ENCODE measurements at regions not wholly inside any gene's neighbourhood (a gene's known extent, or its start where the extent isn't known, plus 50 kb on each side); places are given as distances from the start of the nearest gene placed in this dataset.
A peak's percentile ranks its signal among the peaks of the same experiment; 100 is the strongest.

GRCh38 chr3:24944805-24945520 is 450.3 kb upstream of the THRB start:
- DNase-seq: no peak

- DNase-seq: no peak
Measured at GRCh38 chr3:24945563-24945962, 450.9 kb upstream of the THRB start.

- DNase-seq: no peak
Measured at GRCh38 chr3:24947103-24947502, 452.5 kb upstream of the THRB start.

- no peak for DNase-seq
Measured at GRCh38 chr3:24951180-24951579, 456.5 kb upstream of the THRB start.

- DNase-seq: no peak
Measured at GRCh38 chr3:24952388-24952787, 457.7 kb upstream of the THRB start.

GRCh38 chr3:24953060-24953771 is 458.6 kb upstream of the THRB start:
- no peak for DNase-seq

GRCh38 chr3:24956613-24957012 is 462.0 kb upstream of the THRB start:
- no peak for DNase-seq

GRCh38 chr3:24958271-24958670 is 463.6 kb upstream of the THRB start:
- DNase-seq: no peak

- DNase-seq: no peak
Measured at GRCh38 chr3:24958910-24959447, 464.3 kb upstream of the THRB start.

- peak; percentile 7 for DNase-seq
Measured at GRCh38 chr3:24963762-24964625, 464.1 kb upstream of the RARB start.

- no peak for DNase-seq
Measured at GRCh38 chr3:24965706-24966385, 462.2 kb upstream of the RARB start.

GRCh38 chr3:24968036-24968435 is 460.0 kb upstream of the RARB start:
- DNase-seq: no peak

GRCh38 chr3:24972491-24972890 is 455.6 kb upstream of the RARB start:
- no peak for DNase-seq

GRCh38 chr3:24981309-24981708 is 446.8 kb upstream of the RARB start:
- DNase-seq: no peak

GRCh38 chr3:24981924-24982323 is 446.1 kb upstream of the RARB start:
- no peak for DNase-seq

GRCh38 chr3:24985668-24986067 is 442.4 kb upstream of the RARB start:
- DNase-seq: no peak

GRCh38 chr3:24986612-24987011 is 441.5 kb upstream of the RARB start:
- no peak for DNase-seq

- DNase-seq: no peak
Measured at GRCh38 chr3:24999357-24999756, 428.7 kb upstream of the RARB start.

- no peak for DNase-seq
Measured at GRCh38 chr3:25000971-25001591, 427.0 kb upstream of the RARB start.

GRCh38 chr3:25002052-25002451 is 426.0 kb upstream of the RARB start:
- DNase-seq: no peak

- DNase-seq: no peak
Measured at GRCh38 chr3:25007974-25008658, 419.9 kb upstream of the RARB start.

GRCh38 chr3:25009665-25010064 is 418.4 kb upstream of the RARB start:
- no peak for DNase-seq

All from hematopoietic multipotent progenitor cell treated with erythropoietin and hydrocortisone succinate and interleukin-3 and kit ligand, for 8 days (in vitro differentiated cells).